OCI-LY3 (cell line): ENCODE measurements at regions not wholly inside any gene's neighbourhood (a gene's known extent, or its start where the extent isn't known, plus 50 kb on each side); places are given as distances from the start of the nearest gene placed in this dataset.

Experiments used
- EZH2phosphoT487 ChIP-seq: fragments of 200-600 bp; shearing (Covaris generic); IDR thresholded peaks from 2 replicates; pipeline ENCODE4 v1.6.1; 2018; ENCODE audit warnings: antibody characterized with exemption, mixed run types, low read depth
- TF ChIP-seq, protein P1 (sequence below): fragments of 200-600, 300-600 bp; sonication (generic); IDR thresholded peaks from 2 replicates; pipeline ENCODE4 v1.5.1; 2014; ENCODE audit warnings: antibody characterized with exemption, low read length, low read depth

DNA sequence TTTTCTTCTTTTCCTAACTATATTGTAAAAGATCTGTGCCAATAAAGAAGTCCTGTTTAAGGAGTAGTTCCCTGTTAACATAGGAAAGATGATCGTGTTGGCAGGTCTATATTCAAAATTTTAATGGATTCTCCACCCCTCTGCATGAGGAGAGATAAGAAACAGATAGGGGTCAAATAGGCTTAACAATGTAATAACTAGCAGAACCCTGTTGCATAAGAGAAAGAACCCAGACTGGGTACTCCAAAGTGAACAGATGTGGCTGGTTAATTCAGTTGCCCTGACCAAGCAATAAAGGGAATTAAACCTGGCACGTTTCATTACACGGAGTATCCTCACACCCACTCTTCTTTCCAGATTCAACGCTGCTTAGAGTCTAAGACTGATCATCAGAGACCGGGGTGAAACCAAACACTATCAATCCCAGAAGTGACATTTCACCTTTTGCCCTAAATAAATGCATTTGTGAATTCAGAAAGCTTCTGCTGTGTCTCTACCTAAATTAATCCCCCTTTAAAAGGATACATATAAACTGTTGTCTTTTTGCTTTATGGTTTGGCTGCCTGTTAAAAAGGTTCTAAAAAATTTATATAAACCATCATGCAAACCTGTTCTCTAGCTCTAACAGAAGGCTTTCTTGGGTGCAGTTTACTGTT lies 1276.9 kb upstream of the WWC1 start:
- TF ChIP-seq, protein P1, sequence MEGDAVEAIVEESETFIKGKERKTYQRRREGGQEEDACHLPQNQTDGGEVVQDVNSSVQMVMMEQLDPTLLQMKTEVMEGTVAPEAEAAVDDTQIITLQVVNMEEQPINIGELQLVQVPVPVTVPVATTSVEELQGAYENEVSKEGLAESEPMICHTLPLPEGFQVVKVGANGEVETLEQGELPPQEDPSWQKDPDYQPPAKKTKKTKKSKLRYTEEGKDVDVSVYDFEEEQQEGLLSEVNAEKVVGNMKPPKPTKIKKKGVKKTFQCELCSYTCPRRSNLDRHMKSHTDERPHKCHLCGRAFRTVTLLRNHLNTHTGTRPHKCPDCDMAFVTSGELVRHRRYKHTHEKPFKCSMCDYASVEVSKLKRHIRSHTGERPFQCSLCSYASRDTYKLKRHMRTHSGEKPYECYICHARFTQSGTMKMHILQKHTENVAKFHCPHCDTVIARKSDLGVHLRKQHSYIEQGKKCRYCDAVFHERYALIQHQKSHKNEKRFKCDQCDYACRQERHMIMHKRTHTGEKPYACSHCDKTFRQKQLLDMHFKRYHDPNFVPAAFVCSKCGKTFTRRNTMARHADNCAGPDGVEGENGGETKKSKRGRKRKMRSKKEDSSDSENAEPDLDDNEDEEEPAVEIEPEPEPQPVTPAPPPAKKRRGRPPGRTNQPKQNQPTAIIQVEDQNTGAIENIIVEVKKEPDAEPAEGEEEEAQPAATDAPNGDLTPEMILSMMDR = no peak
- no peak for TF ChIP-seq EZH2phosphoT487
